ENCODE measurements at regions not wholly inside any gene's neighbourhood (a gene's known extent, or its start where the extent isn't known, plus 50 kb on each side); places are given as distances from the start of the nearest gene placed in this dataset.
"Not testable (repeated sequence)": the region's sequence is repeated elsewhere in the genome, so short reads cannot be mapped to it uniquely, and the experiment has no call there.

DNA sequence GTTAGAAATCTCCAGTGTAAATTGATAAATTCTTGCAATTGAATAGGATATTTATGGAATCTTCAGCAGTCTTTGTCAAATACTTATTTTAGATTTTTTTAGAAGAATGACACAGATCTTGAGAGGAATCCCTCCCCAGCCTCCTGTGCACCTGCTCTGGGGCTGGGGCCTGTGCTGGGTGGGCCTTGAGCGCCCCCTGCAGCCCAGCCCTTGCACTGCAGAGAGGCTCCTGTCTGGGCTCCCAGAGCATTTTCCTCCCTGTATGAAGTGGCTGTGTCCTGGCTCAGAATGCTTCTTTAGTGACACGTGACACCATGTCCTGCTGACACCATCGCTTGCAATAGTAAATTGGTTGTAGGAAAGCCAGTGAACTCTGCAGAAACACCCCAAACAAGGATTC lies 98.7 kb downstream of the OR4M2 start:
- not testable (repeated sequence) for TF ChIP-seq EZH2 (IDR thresholded peaks at IDR 0.05; ENCODE audit: low read depth, unreplicated experiment); EZH2phosphoT487 (IDR thresholded peaks at IDR 0.05; ENCODE audit: unreplicated experiment); POLR2AphosphoS5 (IDR thresholded peaks at IDR 0.05; ENCODE audit: low read depth); ZNF114 (CRISPR knock-in tag; IDR thresholded peaks at IDR 0.05); CREB1 (CRISPR knock-in tag; IDR thresholded peaks at IDR 0.05; ENCODE audit: low read depth); ZNF331 (CRISPR knock-in tag; IDR thresholded peaks at IDR 0.05; ENCODE audit: low read depth); JUNB (IDR thresholded peaks at IDR 0.05; ENCODE audit: unreplicated experiment); STAT1 (IDR thresholded peaks at IDR 0.05; ENCODE audit: unreplicated experiment); NANOG (IDR thresholded peaks at IDR 0.05; ENCODE audit: borderline replicate concordance)
- TF ChIP-seq, protein P1, sequence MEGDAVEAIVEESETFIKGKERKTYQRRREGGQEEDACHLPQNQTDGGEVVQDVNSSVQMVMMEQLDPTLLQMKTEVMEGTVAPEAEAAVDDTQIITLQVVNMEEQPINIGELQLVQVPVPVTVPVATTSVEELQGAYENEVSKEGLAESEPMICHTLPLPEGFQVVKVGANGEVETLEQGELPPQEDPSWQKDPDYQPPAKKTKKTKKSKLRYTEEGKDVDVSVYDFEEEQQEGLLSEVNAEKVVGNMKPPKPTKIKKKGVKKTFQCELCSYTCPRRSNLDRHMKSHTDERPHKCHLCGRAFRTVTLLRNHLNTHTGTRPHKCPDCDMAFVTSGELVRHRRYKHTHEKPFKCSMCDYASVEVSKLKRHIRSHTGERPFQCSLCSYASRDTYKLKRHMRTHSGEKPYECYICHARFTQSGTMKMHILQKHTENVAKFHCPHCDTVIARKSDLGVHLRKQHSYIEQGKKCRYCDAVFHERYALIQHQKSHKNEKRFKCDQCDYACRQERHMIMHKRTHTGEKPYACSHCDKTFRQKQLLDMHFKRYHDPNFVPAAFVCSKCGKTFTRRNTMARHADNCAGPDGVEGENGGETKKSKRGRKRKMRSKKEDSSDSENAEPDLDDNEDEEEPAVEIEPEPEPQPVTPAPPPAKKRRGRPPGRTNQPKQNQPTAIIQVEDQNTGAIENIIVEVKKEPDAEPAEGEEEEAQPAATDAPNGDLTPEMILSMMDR (conservative IDR thresholded peaks at IDR 0.05; ENCODE audit: low read depth in 2 of 2) = not testable (repeated sequence)
- TF ChIP-seq, protein P2, sequence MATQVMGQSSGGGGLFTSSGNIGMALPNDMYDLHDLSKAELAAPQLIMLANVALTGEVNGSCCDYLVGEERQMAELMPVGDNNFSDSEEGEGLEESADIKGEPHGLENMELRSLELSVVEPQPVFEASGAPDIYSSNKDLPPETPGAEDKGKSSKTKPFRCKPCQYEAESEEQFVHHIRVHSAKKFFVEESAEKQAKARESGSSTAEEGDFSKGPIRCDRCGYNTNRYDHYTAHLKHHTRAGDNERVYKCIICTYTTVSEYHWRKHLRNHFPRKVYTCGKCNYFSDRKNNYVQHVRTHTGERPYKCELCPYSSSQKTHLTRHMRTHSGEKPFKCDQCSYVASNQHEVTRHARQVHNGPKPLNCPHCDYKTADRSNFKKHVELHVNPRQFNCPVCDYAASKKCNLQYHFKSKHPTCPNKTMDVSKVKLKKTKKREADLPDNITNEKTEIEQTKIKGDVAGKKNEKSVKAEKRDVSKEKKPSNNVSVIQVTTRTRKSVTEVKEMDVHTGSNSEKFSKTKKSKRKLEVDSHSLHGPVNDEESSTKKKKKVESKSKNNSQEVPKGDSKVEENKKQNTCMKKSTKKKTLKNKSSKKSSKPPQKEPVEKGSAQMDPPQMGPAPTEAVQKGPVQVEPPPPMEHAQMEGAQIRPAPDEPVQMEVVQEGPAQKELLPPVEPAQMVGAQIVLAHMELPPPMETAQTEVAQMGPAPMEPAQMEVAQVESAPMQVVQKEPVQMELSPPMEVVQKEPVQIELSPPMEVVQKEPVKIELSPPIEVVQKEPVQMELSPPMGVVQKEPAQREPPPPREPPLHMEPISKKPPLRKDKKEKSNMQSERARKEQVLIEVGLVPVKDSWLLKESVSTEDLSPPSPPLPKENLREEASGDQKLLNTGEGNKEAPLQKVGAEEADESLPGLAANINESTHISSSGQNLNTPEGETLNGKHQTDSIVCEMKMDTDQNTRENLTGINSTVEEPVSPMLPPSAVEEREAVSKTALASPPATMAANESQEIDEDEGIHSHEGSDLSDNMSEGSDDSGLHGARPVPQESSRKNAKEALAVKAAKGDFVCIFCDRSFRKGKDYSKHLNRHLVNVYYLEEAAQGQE (IDR thresholded peaks at IDR 0.05; ENCODE audit: unreplicated experiment) = not testable (repeated sequence)
- TF ChIP-seq, protein P3, sequence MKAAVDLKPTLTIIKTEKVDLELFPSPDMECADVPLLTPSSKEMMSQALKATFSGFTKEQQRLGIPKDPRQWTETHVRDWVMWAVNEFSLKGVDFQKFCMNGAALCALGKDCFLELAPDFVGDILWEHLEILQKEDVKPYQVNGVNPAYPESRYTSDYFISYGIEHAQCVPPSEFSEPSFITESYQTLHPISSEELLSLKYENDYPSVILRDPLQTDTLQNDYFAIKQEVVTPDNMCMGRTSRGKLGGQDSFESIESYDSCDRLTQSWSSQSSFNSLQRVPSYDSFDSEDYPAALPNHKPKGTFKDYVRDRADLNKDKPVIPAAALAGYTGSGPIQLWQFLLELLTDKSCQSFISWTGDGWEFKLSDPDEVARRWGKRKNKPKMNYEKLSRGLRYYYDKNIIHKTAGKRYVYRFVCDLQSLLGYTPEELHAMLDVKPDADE (IDR thresholded peaks at IDR 0.05) = not testable (repeated sequence)
- TF ChIP-seq, protein P4, sequence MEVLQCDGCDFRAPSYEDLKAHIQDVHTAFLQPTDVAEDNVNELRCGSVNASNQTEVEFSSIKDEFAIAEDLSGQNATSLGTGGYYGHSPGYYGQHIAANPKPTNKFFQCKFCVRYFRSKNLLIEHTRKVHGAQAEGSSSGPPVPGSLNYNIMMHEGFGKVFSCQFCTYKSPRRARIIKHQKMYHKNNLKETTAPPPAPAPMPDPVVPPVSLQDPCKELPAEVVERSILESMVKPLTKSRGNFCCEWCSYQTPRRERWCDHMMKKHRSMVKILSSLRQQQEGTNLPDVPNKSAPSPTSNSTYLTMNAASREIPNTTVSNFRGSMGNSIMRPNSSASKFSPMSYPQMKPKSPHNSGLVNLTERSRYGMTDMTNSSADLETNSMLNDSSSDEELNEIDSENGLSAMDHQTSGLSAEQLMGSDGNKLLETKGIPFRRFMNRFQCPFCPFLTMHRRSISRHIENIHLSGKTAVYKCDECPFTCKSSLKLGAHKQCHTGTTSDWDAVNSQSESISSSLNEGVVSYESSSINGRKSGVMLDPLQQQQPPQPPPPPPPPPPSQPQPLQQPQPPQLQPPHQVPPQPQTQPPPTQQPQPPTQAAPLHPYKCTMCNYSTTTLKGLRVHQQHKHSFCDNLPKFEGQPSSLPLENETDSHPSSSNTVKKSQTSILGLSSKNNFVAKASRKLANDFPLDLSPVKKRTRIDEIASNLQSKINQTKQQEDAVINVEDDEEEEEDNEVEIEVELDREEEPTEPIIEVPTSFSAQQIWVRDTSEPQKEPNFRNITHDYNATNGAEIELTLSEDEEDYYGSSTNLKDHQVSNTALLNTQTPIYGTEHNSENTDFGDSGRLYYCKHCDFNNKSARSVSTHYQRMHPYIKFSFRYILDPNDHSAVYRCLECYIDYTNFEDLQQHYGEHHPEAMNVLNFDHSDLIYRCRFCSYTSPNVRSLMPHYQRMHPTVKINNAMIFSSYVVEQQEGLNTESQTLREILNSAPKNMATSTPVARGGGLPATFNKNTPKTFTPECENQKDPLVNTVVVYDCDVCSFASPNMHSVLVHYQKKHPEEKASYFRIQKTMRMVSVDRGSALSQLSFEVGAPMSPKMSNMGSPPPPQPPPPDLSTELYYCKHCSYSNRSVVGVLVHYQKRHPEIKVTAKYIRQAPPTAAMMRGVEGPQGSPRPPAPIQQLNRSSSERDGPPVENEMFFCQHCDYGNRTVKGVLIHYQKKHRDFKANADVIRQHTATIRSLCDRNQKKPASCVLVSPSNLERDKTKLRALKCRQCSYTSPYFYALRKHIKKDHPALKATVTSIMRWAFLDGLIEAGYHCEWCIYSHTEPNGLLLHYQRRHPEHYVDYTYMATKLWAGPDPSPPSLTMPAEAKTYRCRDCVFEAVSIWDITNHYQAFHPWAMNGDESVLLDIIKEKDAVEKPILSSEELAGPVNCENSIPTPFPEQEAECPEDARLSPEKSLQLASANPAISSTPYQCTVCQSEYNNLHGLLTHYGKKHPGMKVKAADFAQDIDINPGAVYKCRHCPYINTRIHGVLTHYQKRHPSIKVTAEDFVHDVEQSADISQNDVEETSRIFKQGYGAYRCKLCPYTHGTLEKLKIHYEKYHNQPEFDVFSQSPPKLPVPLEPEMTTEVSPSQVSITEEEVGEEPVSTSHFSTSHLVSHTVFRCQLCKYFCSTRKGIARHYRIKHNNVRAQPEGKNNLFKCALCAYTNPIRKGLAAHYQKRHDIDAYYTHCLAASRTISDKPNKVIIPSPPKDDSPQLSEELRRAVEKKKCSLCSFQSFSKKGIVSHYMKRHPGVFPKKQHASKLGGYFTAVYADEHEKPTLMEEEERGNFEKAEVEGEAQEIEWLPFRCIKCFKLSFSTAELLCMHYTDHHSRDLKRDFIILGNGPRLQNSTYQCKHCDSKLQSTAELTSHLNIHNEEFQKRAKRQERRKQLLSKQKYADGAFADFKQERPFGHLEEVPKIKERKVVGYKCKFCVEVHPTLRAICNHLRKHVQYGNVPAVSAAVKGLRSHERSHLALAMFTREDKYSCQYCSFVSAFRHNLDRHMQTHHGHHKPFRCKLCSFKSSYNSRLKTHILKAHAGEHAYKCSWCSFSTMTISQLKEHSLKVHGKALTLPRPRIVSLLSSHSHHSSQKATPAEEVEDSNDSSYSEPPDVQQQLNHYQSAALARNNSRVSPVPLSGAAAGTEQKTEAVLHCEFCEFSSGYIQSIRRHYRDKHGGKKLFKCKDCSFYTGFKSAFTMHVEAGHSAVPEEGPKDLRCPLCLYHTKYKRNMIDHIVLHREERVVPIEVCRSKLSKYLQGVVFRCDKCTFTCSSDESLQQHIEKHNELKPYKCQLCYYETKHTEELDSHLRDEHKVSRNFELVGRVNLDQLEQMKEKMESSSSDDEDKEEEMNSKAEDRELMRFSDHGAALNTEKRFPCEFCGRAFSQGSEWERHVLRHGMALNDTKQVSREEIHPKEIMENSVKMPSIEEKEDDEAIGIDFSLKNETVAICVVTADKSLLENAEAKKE (CRISPR knock-in tag; IDR thresholded peaks at IDR 0.05) = not testable (repeated sequence)

All from GM23338 (cell line).